Activated B cell treated with CpG ODN at 0.5 μM for 24 hours (primary cell): ENCODE measurements at regions not wholly inside any gene's neighbourhood (a gene's known extent, or its start where the extent isn't known, plus 50 kb on each side); places are given as distances from the start of the nearest gene placed in this dataset.
"Not testable (repeated sequence)": the region's sequence is repeated elsewhere in the genome, so short reads cannot be mapped to it uniquely, and the experiment has no call there.

Experiments used
- ATAC-seq: fragments of 200-7000 bp; cut with Tn5 transposase; one replicate; pipeline ENCODE4 v1.10.0; 2021; ENCODE audit warnings: low read depth, mild to moderate bottlenecking, moderate library complexity
- CTCF ChIA-PET: fragments of 350-600 bp; sonication (Branson Sonifier 250); formaldehyde crosslinking; loops from one replicate; lab custom pipeline; 2021; ENCODE audit warnings: antibody characterized with exemption; lab: Charles Lee
- POLR2A ChIA-PET: fragments of 350-600 bp; sonication (Branson Sonifier 250); formaldehyde crosslinking; loops from one replicate; lab custom pipeline; 2021; ENCODE audit warnings: antibody characterized with exemption; lab: Charles Lee
- DNase-seq: peaks from one replicate; pipeline ENCODE4 v3.0.0; 2022
- H3K27ac Mint-ChIP-seq: one replicate; pipeline ENCODE4 v1.8.0; 2020; ENCODE audit warnings: mixed read lengths
- H3K27me3 Mint-ChIP-seq: one replicate; pipeline ENCODE4 v1.8.0; 2021; ENCODE audit warnings: mixed read lengths
- H3K36me3 Mint-ChIP-seq: one replicate; pipeline ENCODE4 v1.8.0; 2021; ENCODE audit warnings: low read depth, mixed read lengths
- H3K4me1 Mint-ChIP-seq: one replicate; pipeline ENCODE4 v1.8.0; 2021; ENCODE audit warnings: mixed read lengths
- H3K4me3 Mint-ChIP-seq: one replicate; pipeline ENCODE4 v1.8.0; 2020; ENCODE audit warnings: mild to moderate bottlenecking, mixed read lengths
- H3K9me3 Mint-ChIP-seq: one replicate; pipeline ENCODE4 v1.8.0; 2020; ENCODE audit warnings: mixed read lengths
- CTCF ChIP-seq: fragments of 200-600 bp; IDR thresholded peaks from one replicate; pipeline ENCODE4 v1.8.0; 2022; ENCODE audit warnings: antibody characterized with exemption, mild to moderate bottlenecking
- intact Hi-C: fragments of 100-400 bp; cut with micrococcal nuclease; formaldehyde crosslinking; loops from one replicate; pipeline ENCODE4 v1.15.1; 2024

GRCh38 chr12:97643924-97644323, 181.3 kb downstream of the RMST start:
- H3K27ac Mint-ChIP-seq, result no peak overlapping the region
- H3K4me1 Mint-ChIP-seq, result no peaks in the 10 kb centered on the region
- ChIA-PET CTCF (no interaction called here), POLR2A (no interaction called here)
- TF ChIP-seq CTCF, result no peak
- intact Hi-C loops, result no loop called here
- peaks cover 3% of the 10 kb centered on the region for H3K9me3 Mint-ChIP-seq
- H3K36me3 Mint-ChIP-seq, result no peaks in the 10 kb centered on the region
- ATAC-seq (no peak), DNase-seq (no peak)
- no peak overlapping the region for H3K4me3 Mint-ChIP-seq
- no peaks in the 10 kb centered on the region for H3K27me3 Mint-ChIP-seq

- ChIA-PET POLR2A (no interaction called here), CTCF (no interaction called here)
- no peak overlapping the region for H3K4me3 Mint-ChIP-seq
- intact Hi-C loops, result no loop called here
- no peaks in the 10 kb centered on the region for H3K27me3 Mint-ChIP-seq
- ATAC-seq (no peak), DNase-seq (no peak)
- H3K36me3 Mint-ChIP-seq, result no peaks in the 10 kb centered on the region
- H3K27ac Mint-ChIP-seq, result no peak overlapping the region
- H3K4me1 Mint-ChIP-seq, result no peaks in the 10 kb centered on the region
- H3K9me3 Mint-ChIP-seq, result peaks cover 5% of the 10 kb centered on the region
- TF ChIP-seq CTCF, result no peak
Observed at GRCh38 chr12:97645726-97646125, 183.1 kb downstream of the RMST start.

- no peak for ATAC-seq
- H3K4me1 Mint-ChIP-seq, result no peaks in the 10 kb centered on the region
- intact Hi-C loops, result no loop called here
- no peak for DNase-seq
- H3K9me3 Mint-ChIP-seq, result peaks cover 5% of the 10 kb centered on the region
- H3K27me3 Mint-ChIP-seq, result no peaks in the 10 kb centered on the region
- H3K4me3 Mint-ChIP-seq, result no peak overlapping the region
- H3K27ac Mint-ChIP-seq, result no peak overlapping the region
- H3K36me3 Mint-ChIP-seq, result no peaks in the 10 kb centered on the region
- ChIA-PET CTCF (no interaction called here), POLR2A (no interaction called here)
- TF ChIP-seq CTCF, result no peak
Observed at GRCh38 chr12:97647142-97647541, 184.5 kb downstream of the RMST start.

- ATAC-seq, result no peak
- no peak overlapping the region for H3K27ac Mint-ChIP-seq
- no peak overlapping the region for H3K4me3 Mint-ChIP-seq
- no peaks in the 10 kb centered on the region for H3K4me1 Mint-ChIP-seq
- intact Hi-C loops, result no loop called here
- CTCF ChIA-PET, result no interaction called here
- peaks cover 3% of the 10 kb centered on the region for H3K9me3 Mint-ChIP-seq
- DNase-seq, result no peak
- H3K36me3 Mint-ChIP-seq, result no peaks in the 10 kb centered on the region
- H3K27me3 Mint-ChIP-seq, result no peaks in the 10 kb centered on the region
- POLR2A ChIA-PET, result no interaction called here
- no peak for TF ChIP-seq CTCF
Observed at GRCh38 chr12:97650242-97650641, 187.6 kb downstream of the RMST start.

- H3K36me3 Mint-ChIP-seq, H3K9me3 Mint-ChIP-seq, CTCF ChIA-PET, H3K27ac Mint-ChIP-seq, H3K27me3 Mint-ChIP-seq, ATAC-seq, intact Hi-C loops, H3K4me3 Mint-ChIP-seq, POLR2A ChIA-PET, H3K4me1 Mint-ChIP-seq, DNase-seq: not testable (repeated sequence)
Observed at GRCh38 chr12:97656548-97656947, 193.9 kb downstream of the RMST start.

- POLR2A ChIA-PET, result no interaction called here
- Mint-ChIP-seq H3K9me3 (peaks cover 7% of the 10 kb centered on the region), H3K36me3 (no peaks in the 10 kb centered on the region), H3K4me3 (no peak overlapping the region), H3K27me3 (no peaks in the 10 kb centered on the region), H3K4me1 (no peaks in the 10 kb centered on the region), H3K27ac (no peak overlapping the region)
- CTCF ChIA-PET, result no interaction called here
- intact Hi-C loops, result no loop called here
- no peak for DNase-seq
- no peak for ATAC-seq
- no peak for TF ChIP-seq CTCF
Observed at GRCh38 chr12:97659117-97659880, 196.7 kb downstream of the RMST start.
